ENCODE measurements at regions not wholly inside any gene's neighbourhood (a gene's known extent, or its start where the extent isn't known, plus 50 kb on each side); places are given as distances from the start of the nearest gene placed in this dataset.

GRCh38 chr2:156019341-156019740, 313.2 kb downstream of the NR4A2 start:
- Histone ChIP-seq H3K9me3 (no peaks in the 10 kb centered on the region), H3K9ac (no peak overlapping the region), H3K4me2 (no peak overlapping the region), H3K27me3 (no peaks in the 10 kb centered on the region), H3K27ac (no peak overlapping the region), H4K20me1 (no peaks in the 10 kb centered on the region), H3K36me3 (no peaks in the 10 kb centered on the region), H3K4me3 (no peak overlapping the region), H3K4me1 (peaks cover 7% of the 10 kb centered on the region; the same call in 1 of the 2 replicates)
- TF ChIP-seq Cebpa-rat (IDR thresholded peaks at IDR 0.05), result no peak

- H3K9ac ChIP-seq, result no peak overlapping the region
- H3K27ac ChIP-seq, result no peak overlapping the region
- H3K9me3 ChIP-seq, result no peaks in the 10 kb centered on the region
- H3K4me2 ChIP-seq, result no peak overlapping the region
- no peaks in the 10 kb centered on the region for H4K20me1 ChIP-seq
- H3K4me3 ChIP-seq, result no peak overlapping the region
- TF ChIP-seq Cebpa-rat (IDR thresholded peaks at IDR 0.05), result no peak
- H3K27me3 ChIP-seq, result no peaks in the 10 kb centered on the region
- no peaks in the 10 kb centered on the region for H3K36me3 ChIP-seq
- H3K4me1 ChIP-seq, result no peaks in the 10 kb centered on the region
These were observed 315.1 kb downstream of the NR4A2 start for GRCh38 chr2:156017341-156017885.

GRCh38 chr2:156009293-156009692, 323.2 kb downstream of the NR4A2 start:
- Histone ChIP-seq H3K27ac (no peak overlapping the region), H3K4me1 (no peaks in the 10 kb centered on the region), H3K9ac (no peak overlapping the region), H3K36me3 (no peaks in the 10 kb centered on the region), H3K4me2 (no peak overlapping the region), H3K9me3 (no peaks in the 10 kb centered on the region), H3K27me3 (no peaks in the 10 kb centered on the region), H4K20me1 (no peaks in the 10 kb centered on the region), H3K4me3 (no peak overlapping the region)
- no peak for TF ChIP-seq Cebpa-rat (IDR thresholded peaks at IDR 0.05)

- Histone ChIP-seq H3K27me3 (no peaks in the 10 kb centered on the region), H3K4me3 (no peak overlapping the region), H4K20me1 (no peaks in the 10 kb centered on the region), H3K9me3 (no peaks in the 10 kb centered on the region), H3K4me1 (no peaks in the 10 kb centered on the region), H3K36me3 (no peaks in the 10 kb centered on the region), H3K27ac (no peak overlapping the region), H3K9ac (no peak overlapping the region), H3K4me2 (no peak overlapping the region)
- TF ChIP-seq Cebpa-rat (IDR thresholded peaks at IDR 0.05), result no peak
These were observed 325.6 kb downstream of the NR4A2 start for GRCh38 chr2:156006721-156007618.

GRCh38 chr2:156005999-156006712, 326.4 kb downstream of the NR4A2 start:
- no peaks in the 10 kb centered on the region for H3K36me3 ChIP-seq
- no peaks in the 10 kb centered on the region for H3K4me1 ChIP-seq
- H3K9me3 ChIP-seq, result no peaks in the 10 kb centered on the region
- no peaks in the 10 kb centered on the region for H3K27me3 ChIP-seq
- H3K4me2 ChIP-seq, result no peak overlapping the region
- no peak for TF ChIP-seq Cebpa-rat (IDR thresholded peaks at IDR 0.05)
- H3K9ac ChIP-seq, result no peak overlapping the region
- no peaks in the 10 kb centered on the region for H4K20me1 ChIP-seq
- H3K4me3 ChIP-seq, result no peak overlapping the region
- H3K27ac ChIP-seq, result no peak overlapping the region

- no peaks in the 10 kb centered on the region for H3K36me3 ChIP-seq
- no peaks in the 10 kb centered on the region for H4K20me1 ChIP-seq
- no peaks in the 10 kb centered on the region for H3K4me1 ChIP-seq
- TF ChIP-seq Cebpa-rat (IDR thresholded peaks at IDR 0.05), result no peak
- no peak overlapping the region for H3K9ac ChIP-seq
- no peak overlapping the region for H3K27ac ChIP-seq
- H3K4me3 ChIP-seq, result no peak overlapping the region
- no peak overlapping the region for H3K4me2 ChIP-seq
- H3K27me3 ChIP-seq, result no peaks in the 10 kb centered on the region
- H3K9me3 ChIP-seq, result no peaks in the 10 kb centered on the region
These were observed 327.0 kb downstream of the NR4A2 start for GRCh38 chr2:156005531-156005930.

GRCh38 chr2:156004459-156004858, 328.1 kb downstream of the NR4A2 start:
- Histone ChIP-seq H3K9ac (no peak overlapping the region), H4K20me1 (no peaks in the 10 kb centered on the region), H3K9me3 (no peaks in the 10 kb centered on the region), H3K4me2 (no peak overlapping the region), H3K27ac (no peak overlapping the region), H3K4me1 (no peaks in the 10 kb centered on the region), H3K27me3 (no peaks in the 10 kb centered on the region), H3K4me3 (no peak overlapping the region), H3K36me3 (no peaks in the 10 kb centered on the region)
- no peak for TF ChIP-seq Cebpa-rat (IDR thresholded peaks at IDR 0.05)

- no peak for TF ChIP-seq Cebpa-rat (IDR thresholded peaks at IDR 0.05)
- H3K4me3 ChIP-seq, result no peak overlapping the region
These were observed 328.7 kb downstream of the NR4A2 start for GRCh38 chr2:156003780-156004179.

GRCh38 chr2:156001851-156002250, 330.7 kb downstream of the NR4A2 start:
- Histone ChIP-seq H3K9ac (no peak overlapping the region), H3K4me2 (no peak overlapping the region)
- no peak for TF ChIP-seq Cebpa-rat (IDR thresholded peaks at IDR 0.05)

More at GRCh38 chr2:156003780-156004179, 328.7 kb downstream of the NR4A2 start:
- Histone ChIP-seq H3K27me3 (no peaks in the 10 kb centered on the region), H3K9me3 (no peaks in the 10 kb centered on the region), H3K4me1 (no peaks in the 10 kb centered on the region), H3K36me3 (no peaks in the 10 kb centered on the region), H3K4me2 (no peak overlapping the region), H4K20me1 (no peaks in the 10 kb centered on the region), H3K27ac (no peak overlapping the region), H3K9ac (no peak overlapping the region)

GRCh38 chr2:155997538-155997937, 335.0 kb downstream of the NR4A2 start:
- H3K4me1 ChIP-seq, result no peaks in the 10 kb centered on the region
- no peak overlapping the region for H3K9ac ChIP-seq
- TF ChIP-seq Cebpa-rat (IDR thresholded peaks at IDR 0.05), result no peak
- no peak overlapping the region for H3K27ac ChIP-seq
- H3K27me3 ChIP-seq, result no peaks in the 10 kb centered on the region
- no peaks in the 10 kb centered on the region for H3K9me3 ChIP-seq
- no peak overlapping the region for H3K4me2 ChIP-seq
- H4K20me1 ChIP-seq, result no peaks in the 10 kb centered on the region
- H3K4me3 ChIP-seq, result no peak overlapping the region
- no peaks in the 10 kb centered on the region for H3K36me3 ChIP-seq

More at GRCh38 chr2:156001851-156002250, 330.7 kb downstream of the NR4A2 start:
- no peaks in the 10 kb centered on the region for H3K4me1 ChIP-seq
- no peaks in the 10 kb centered on the region for H3K36me3 ChIP-seq
- H3K4me3 ChIP-seq, result no peak overlapping the region
- no peak overlapping the region for H3K27ac ChIP-seq
- no peaks in the 10 kb centered on the region for H3K27me3 ChIP-seq
- no peaks in the 10 kb centered on the region for H3K9me3 ChIP-seq
- H4K20me1 ChIP-seq, result no peaks in the 10 kb centered on the region

Measured in BLaER1 (cell line).